H1 (cell line): ENCODE measurements at regions not wholly inside any gene's neighbourhood (a gene's known extent, or its start where the extent isn't known, plus 50 kb on each side); places are given as distances from the start of the nearest gene placed in this dataset.

Experiments
- NRF1 ChIP-seq: IDR thresholded peaks from 2 replicates; pipeline ENCODE4 v1.6.1; 2011; ENCODE audit warnings: mild to moderate bottlenecking, low read depth, low read length, improper control_type of control experiment

- TF ChIP-seq NRF1: no peak
- TF ChIP-seq, all 59 proteins: peak for 0
Measured at GRCh38 chr13:63448692-63449091, 2033.0 kb upstream of the PCDH20 start (continued).
